ENCODE measurements at regions not wholly inside any gene's neighbourhood (a gene's known extent, or its start where the extent isn't known, plus 50 kb on each side); places are given as distances from the start of the nearest gene placed in this dataset.

GRCh38 chr2:192459422-192459821 is 264.7 kb upstream of the TMEFF2 start:
- Histone ChIP-seq H3K27me3 (ENCODE audit: insufficient read depth, low read length) (no peaks in the 10 kb centered on the region), H2AK5ac (ENCODE audit: low read length) (no peak overlapping the region), H4K12ac (ENCODE audit: low read depth, low read length) (no peak overlapping the region), H3K79me1 (ENCODE audit: low read length) (no peaks in the 10 kb centered on the region), H3K36me3 (ENCODE audit: control insufficient read depth in 1 of 2, insufficient read depth in 2 of 2, low read length in 2 of 2) (no peaks in the 10 kb centered on the region), H3K4me2 (ENCODE audit: low read length) (no peak overlapping the region), H2BK5ac (ENCODE audit: low read depth, low read length, poor library complexity) (no peak overlapping the region), H3K23ac (ENCODE audit: low read length) (no peak overlapping the region), H3K4me3 (ENCODE audit: low read depth, low read length) (no peak overlapping the region), H3K4ac (ENCODE audit: low read depth, low read length) (no peak overlapping the region), H3K27ac (ENCODE audit: low read depth, low read length) (no peak overlapping the region), H4K8ac (ENCODE audit: low read depth, low read length) (no peak overlapping the region), H3K9ac (ENCODE audit: low read length) (no peak overlapping the region), H2AFZ (ENCODE audit: insufficient read depth, low read length, poor library complexity) (no peak overlapping the region), H3K18ac (ENCODE audit: low read length) (no peak overlapping the region), H3K9me3 (ENCODE audit: insufficient read depth, low read depth, low read length) (no peaks in the 10 kb centered on the region), H2BK120ac (ENCODE audit: insufficient read depth, low read length, poor library complexity) (no peak overlapping the region), H4K91ac (ENCODE audit: low read depth, low read length) (no peak overlapping the region), H3K79me2 (ENCODE audit: control insufficient read depth, insufficient read depth, low read length, poor library complexity) (no peaks in the 10 kb centered on the region), H2BK12ac (ENCODE audit: low read length) (no peak overlapping the region), H3K4me1 (ENCODE audit: control insufficient read depth in 1 of 2, insufficient read depth in 2 of 2, low read length in 2 of 2) (no peaks in the 10 kb centered on the region), H3K14ac (ENCODE audit: low read length) (no peak overlapping the region)
- no CpG with 5 or more reads among the region's 1 CpG for WGBS (ENCODE audit: extremely low coverage, insufficient coverage, insufficient read length)
- no peak for DNase-seq

GRCh38 chr2:192448881-192449280 is 254.1 kb upstream of the TMEFF2 start:
- Histone ChIP-seq H3K79me2 (ENCODE audit: control insufficient read depth, insufficient read depth, low read length, poor library complexity) (no peaks in the 10 kb centered on the region), H3K27ac (ENCODE audit: low read depth, low read length) (no peak overlapping the region), H2BK12ac (ENCODE audit: low read length) (no peak overlapping the region), H3K9ac (ENCODE audit: low read length) (no peak overlapping the region), H2AK5ac (ENCODE audit: low read length) (no peak overlapping the region), H3K4me3 (ENCODE audit: low read depth, low read length) (no peak overlapping the region), H3K4me1 (ENCODE audit: control insufficient read depth in 1 of 2, insufficient read depth in 2 of 2, low read length in 2 of 2) (no peaks in the 10 kb centered on the region), H3K23ac (ENCODE audit: low read length) (no peak overlapping the region), H3K14ac (ENCODE audit: low read length) (no peak overlapping the region), H3K18ac (ENCODE audit: low read length) (no peak overlapping the region), H4K91ac (ENCODE audit: low read depth, low read length) (no peak overlapping the region), H3K36me3 (ENCODE audit: control insufficient read depth in 1 of 2, insufficient read depth in 2 of 2, low read length in 2 of 2) (no peaks in the 10 kb centered on the region), H3K9me3 (ENCODE audit: insufficient read depth, low read depth, low read length) (no peaks in the 10 kb centered on the region), H2BK120ac (ENCODE audit: insufficient read depth, low read length, poor library complexity) (no peak overlapping the region), H3K4me2 (ENCODE audit: low read length) (no peak overlapping the region), H3K4ac (ENCODE audit: low read depth, low read length) (no peak overlapping the region), H4K12ac (ENCODE audit: low read depth, low read length) (no peak overlapping the region), H4K8ac (ENCODE audit: low read depth, low read length) (no peak overlapping the region), H3K79me1 (ENCODE audit: low read length) (no peaks in the 10 kb centered on the region), H2BK5ac (ENCODE audit: low read depth, low read length, poor library complexity) (no peak overlapping the region), H3K27me3 (ENCODE audit: insufficient read depth, low read length) (no peaks in the 10 kb centered on the region), H2AFZ (ENCODE audit: insufficient read depth, low read length, poor library complexity) (no peak overlapping the region)
- peak in 1 of 2 donors; percentile 16 for DNase-seq
- WGBS (ENCODE audit: extremely low coverage, insufficient coverage, insufficient read length): no CpG with 5 or more reads among the region's 1 CpG

- H3K14ac ChIP-seq (ENCODE audit: low read length): no peak overlapping the region
- no peak overlapping the region for H3K23ac ChIP-seq (ENCODE audit: low read length)
- H3K18ac ChIP-seq (ENCODE audit: low read length): no peak overlapping the region
- no peak overlapping the region for H4K91ac ChIP-seq (ENCODE audit: low read depth, low read length)
- H2AFZ ChIP-seq (ENCODE audit: insufficient read depth, low read length, poor library complexity): no peak overlapping the region
- no peak overlapping the region for H3K27ac ChIP-seq (ENCODE audit: low read depth, low read length)
- H3K9me3 ChIP-seq (ENCODE audit: insufficient read depth, low read depth, low read length): no peaks in the 10 kb centered on the region
- WGBS (ENCODE audit: extremely low coverage, insufficient coverage, insufficient read length): no CpG with 5 or more reads among the region's 7 CpGs
- H3K27me3 ChIP-seq (ENCODE audit: insufficient read depth, low read length): no peaks in the 10 kb centered on the region
- no peak overlapping the region for H2BK5ac ChIP-seq (ENCODE audit: low read depth, low read length, poor library complexity)
- H3K9ac ChIP-seq (ENCODE audit: low read length): no peak overlapping the region
- H3K79me2 ChIP-seq (ENCODE audit: control insufficient read depth, insufficient read depth, low read length, poor library complexity): no peaks in the 10 kb centered on the region
- H3K4ac ChIP-seq (ENCODE audit: low read depth, low read length): no peak overlapping the region
- H4K8ac ChIP-seq (ENCODE audit: low read depth, low read length): no peak overlapping the region
- H2BK120ac ChIP-seq (ENCODE audit: insufficient read depth, low read length, poor library complexity): no peak overlapping the region
- no peak overlapping the region for H4K12ac ChIP-seq (ENCODE audit: low read depth, low read length)
- H2BK12ac ChIP-seq (ENCODE audit: low read length): no peak overlapping the region
- DNase-seq: no peak
- H3K4me3 ChIP-seq (ENCODE audit: low read depth, low read length): no peak overlapping the region
- no peaks in the 10 kb centered on the region for H3K36me3 ChIP-seq (ENCODE audit: control insufficient read depth in 1 of 2, insufficient read depth in 2 of 2, low read length in 2 of 2)
- no peaks in the 10 kb centered on the region for H3K4me1 ChIP-seq (ENCODE audit: control insufficient read depth in 1 of 2, insufficient read depth in 2 of 2, low read length in 2 of 2)
- no peaks in the 10 kb centered on the region for H3K79me1 ChIP-seq (ENCODE audit: low read length)
- no peak overlapping the region for H3K4me2 ChIP-seq (ENCODE audit: low read length)
- H2AK5ac ChIP-seq (ENCODE audit: low read length): no peak overlapping the region
Measured at GRCh38 chr2:192444286-192444838, 249.6 kb upstream of the TMEFF2 start.

DNA sequence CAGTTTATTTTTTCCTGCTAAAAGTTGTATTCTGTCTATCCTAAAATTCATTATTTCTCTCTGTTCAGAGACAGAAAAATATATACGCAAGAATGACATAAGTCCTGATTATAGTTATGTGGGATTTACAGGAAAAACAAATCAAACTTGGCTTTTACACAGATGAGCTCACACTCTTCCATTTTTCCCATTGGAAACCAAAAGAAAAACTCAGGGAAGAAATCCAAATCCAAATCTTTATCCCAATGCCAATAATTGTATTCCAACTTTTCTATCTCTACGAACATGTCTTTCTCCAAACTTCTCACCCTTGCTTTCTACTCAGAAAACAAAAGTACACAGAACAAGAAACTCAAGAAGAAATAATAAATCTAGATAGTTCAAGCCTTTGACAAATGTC is 249.1 kb upstream of the TMEFF2 start:
- H3K4me3 ChIP-seq (ENCODE audit: low read depth, low read length): no peak overlapping the region

More for the DNA sequence above, 249.1 kb upstream of the TMEFF2 start:
- Histone ChIP-seq H2AFZ (ENCODE audit: insufficient read depth, low read length, poor library complexity) (no peak overlapping the region), H4K8ac (ENCODE audit: low read depth, low read length) (no peak overlapping the region), H3K4ac (ENCODE audit: low read depth, low read length) (no peak overlapping the region), H2BK12ac (ENCODE audit: low read length) (no peak overlapping the region), H2BK5ac (ENCODE audit: low read depth, low read length, poor library complexity) (no peak overlapping the region), H2BK120ac (ENCODE audit: insufficient read depth, low read length, poor library complexity) (no peak overlapping the region), H2AK5ac (ENCODE audit: low read length) (no peak overlapping the region), H3K27ac (ENCODE audit: low read depth, low read length) (no peak overlapping the region), H3K36me3 (ENCODE audit: control insufficient read depth in 1 of 2, insufficient read depth in 2 of 2, low read length in 2 of 2) (no peaks in the 10 kb centered on the region), H4K12ac (ENCODE audit: low read depth, low read length) (no peak overlapping the region), H3K4me2 (ENCODE audit: low read length) (no peak overlapping the region), H3K9ac (ENCODE audit: low read length) (no peak overlapping the region), H3K18ac (ENCODE audit: low read length) (no peak overlapping the region), H3K9me3 (ENCODE audit: insufficient read depth, low read depth, low read length) (no peaks in the 10 kb centered on the region), H3K79me2 (ENCODE audit: control insufficient read depth, insufficient read depth, low read length, poor library complexity) (no peaks in the 10 kb centered on the region), H4K91ac (ENCODE audit: low read depth, low read length) (no peak overlapping the region), H3K14ac (ENCODE audit: low read length) (no peak overlapping the region), H3K4me1 (ENCODE audit: control insufficient read depth in 1 of 2, insufficient read depth in 2 of 2, low read length in 2 of 2) (no peaks in the 10 kb centered on the region), H3K79me1 (ENCODE audit: low read length) (no peaks in the 10 kb centered on the region), H3K27me3 (ENCODE audit: insufficient read depth, low read length) (no peaks in the 10 kb centered on the region), H3K23ac (ENCODE audit: low read length) (no peak overlapping the region)
- DNase-seq: no peak
- 100% methylated on average over 1 of the region's 2 CpGs for WGBS (ENCODE audit: extremely low coverage, insufficient coverage, insufficient read length)

Data from trophoblast cell (in vitro differentiated cells and primary cell).